ENCODE measurements at regions not wholly inside any gene's neighbourhood (a gene's known extent, or its start where the extent isn't known, plus 50 kb on each side); places are given as distances from the start of the nearest gene placed in this dataset.

- TF ChIP-seq, protein P1, sequence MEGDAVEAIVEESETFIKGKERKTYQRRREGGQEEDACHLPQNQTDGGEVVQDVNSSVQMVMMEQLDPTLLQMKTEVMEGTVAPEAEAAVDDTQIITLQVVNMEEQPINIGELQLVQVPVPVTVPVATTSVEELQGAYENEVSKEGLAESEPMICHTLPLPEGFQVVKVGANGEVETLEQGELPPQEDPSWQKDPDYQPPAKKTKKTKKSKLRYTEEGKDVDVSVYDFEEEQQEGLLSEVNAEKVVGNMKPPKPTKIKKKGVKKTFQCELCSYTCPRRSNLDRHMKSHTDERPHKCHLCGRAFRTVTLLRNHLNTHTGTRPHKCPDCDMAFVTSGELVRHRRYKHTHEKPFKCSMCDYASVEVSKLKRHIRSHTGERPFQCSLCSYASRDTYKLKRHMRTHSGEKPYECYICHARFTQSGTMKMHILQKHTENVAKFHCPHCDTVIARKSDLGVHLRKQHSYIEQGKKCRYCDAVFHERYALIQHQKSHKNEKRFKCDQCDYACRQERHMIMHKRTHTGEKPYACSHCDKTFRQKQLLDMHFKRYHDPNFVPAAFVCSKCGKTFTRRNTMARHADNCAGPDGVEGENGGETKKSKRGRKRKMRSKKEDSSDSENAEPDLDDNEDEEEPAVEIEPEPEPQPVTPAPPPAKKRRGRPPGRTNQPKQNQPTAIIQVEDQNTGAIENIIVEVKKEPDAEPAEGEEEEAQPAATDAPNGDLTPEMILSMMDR (IDR thresholded peaks at IDR 0.05; ENCODE audit: low read depth, low read length): no peak
- TF ChIP-seq POLR2A (IDR thresholded peaks at IDR 0.05; ENCODE audit: extremely low read depth, insufficient read length) (no peak), MYC (IDR thresholded peaks at IDR 0.05; ENCODE audit: low read depth, low read length) (no peak)
- TF ChIP-seq, protein P2, sequence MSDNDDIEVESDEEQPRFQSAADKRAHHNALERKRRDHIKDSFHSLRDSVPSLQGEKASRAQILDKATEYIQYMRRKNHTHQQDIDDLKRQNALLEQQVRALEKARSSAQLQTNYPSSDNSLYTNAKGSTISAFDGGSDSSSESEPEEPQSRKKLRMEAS (IDR thresholded peaks at IDR 0.05; ENCODE audit: low read depth, low read length): no peak
Measured at GRCh38 chr7:81327468-81328266, 408.8 kb upstream of the SEMA3C start.
